GM23248 (cell line): ENCODE measurements at regions not wholly inside any gene's neighbourhood (a gene's known extent, or its start where the extent isn't known, plus 50 kb on each side); places are given as distances from the start of the nearest gene placed in this dataset.

Source experiments
- EZH2 ChIP-seq: fragments of 200-600 bp; sonication (generic); IDR thresholded peaks from 2 replicates; pipeline ENCODE4 v1.6.1; 2018; ENCODE audit warnings: antibody characterized with exemption, mild to moderate bottlenecking; ENCODE audit not compliant: insufficient read depth, poor library complexity, severe bottlenecking
- EZH2phosphoT487 ChIP-seq: fragments of 200-600 bp; sonication (generic); IDR thresholded peaks from 2 replicates; pipeline ENCODE4 v1.6.1; 2018; ENCODE audit warnings: antibody characterized with exemption, moderate library complexity, mild to moderate bottlenecking, low read depth; ENCODE audit not compliant: insufficient read depth

DNA sequence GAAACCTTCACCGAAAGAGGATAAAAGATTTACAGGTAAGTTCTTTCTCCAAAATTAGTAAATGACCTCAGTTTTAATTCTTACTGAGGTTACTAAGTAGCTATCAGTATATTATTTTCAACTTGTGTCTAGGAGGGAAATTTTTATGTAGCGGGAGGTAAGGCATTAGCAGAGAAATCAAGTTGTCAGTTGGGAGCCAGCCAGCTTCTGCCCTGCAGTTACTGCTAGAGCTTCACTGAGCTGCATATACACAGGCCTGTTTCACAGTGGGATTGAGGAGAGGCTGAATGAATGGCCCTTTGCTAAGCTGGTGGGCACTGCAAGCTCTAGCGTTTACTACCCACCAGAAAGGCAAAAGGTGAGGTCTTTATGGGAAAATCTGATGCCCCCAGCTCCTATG is 105.7 kb downstream of the ACAA2 start:
- no peak for TF ChIP-seq EZH2
- TF ChIP-seq EZH2phosphoT487 = no peak
